LNCaP clone FGC (cell line): ENCODE measurements at regions not wholly inside any gene's neighbourhood (a gene's known extent, or its start where the extent isn't known, plus 50 kb on each side); places are given as distances from the start of the nearest gene placed in this dataset.

Experiments
- DNase-seq: peaks from one replicate; pipeline ENCODE4 v3.0.0-alpha.2; 2011; ENCODE audit warnings: low read depth
- H3K4me3 ChIP-seq: 2 replicates; pipeline ENCODE4 v1.5.1; 2011; ENCODE audit warnings: mild to moderate bottlenecking, low read depth, low read length, control low read depth
- TF ChIP-seq, protein P1 (sequence below): IDR thresholded peaks from 2 replicates; pipeline ENCODE4 v1.5.1; 2012; ENCODE audit warnings: mild to moderate bottlenecking; ENCODE audit not compliant: control insufficient read depth, insufficient read depth; ENCODE audit errors: extremely low read depth

DNA sequence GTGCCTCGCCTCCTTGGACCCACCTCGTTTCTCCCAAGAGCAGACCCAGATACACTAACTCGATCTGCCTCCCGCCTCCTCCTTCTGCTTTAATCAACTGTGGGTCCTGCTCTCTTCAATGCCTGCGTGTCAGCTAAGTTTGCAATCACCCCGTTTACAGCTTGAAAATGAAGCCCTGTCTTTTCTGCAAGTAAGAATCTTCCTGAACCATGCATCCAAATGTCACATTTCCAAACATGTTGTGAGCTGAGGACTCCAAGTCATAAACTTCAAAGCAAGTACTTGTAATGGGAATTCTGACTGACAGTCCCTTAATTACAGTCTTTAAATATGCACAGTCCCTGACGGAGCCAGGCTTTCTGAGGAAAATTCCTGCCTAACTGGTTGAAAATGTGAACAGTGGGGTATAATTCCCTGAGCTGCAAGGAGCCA lies 154.9 kb upstream of the UQCRFS1 start:
- no peak overlapping the region for H3K4me3 ChIP-seq
- no peak for DNase-seq
- TF ChIP-seq, protein P1, sequence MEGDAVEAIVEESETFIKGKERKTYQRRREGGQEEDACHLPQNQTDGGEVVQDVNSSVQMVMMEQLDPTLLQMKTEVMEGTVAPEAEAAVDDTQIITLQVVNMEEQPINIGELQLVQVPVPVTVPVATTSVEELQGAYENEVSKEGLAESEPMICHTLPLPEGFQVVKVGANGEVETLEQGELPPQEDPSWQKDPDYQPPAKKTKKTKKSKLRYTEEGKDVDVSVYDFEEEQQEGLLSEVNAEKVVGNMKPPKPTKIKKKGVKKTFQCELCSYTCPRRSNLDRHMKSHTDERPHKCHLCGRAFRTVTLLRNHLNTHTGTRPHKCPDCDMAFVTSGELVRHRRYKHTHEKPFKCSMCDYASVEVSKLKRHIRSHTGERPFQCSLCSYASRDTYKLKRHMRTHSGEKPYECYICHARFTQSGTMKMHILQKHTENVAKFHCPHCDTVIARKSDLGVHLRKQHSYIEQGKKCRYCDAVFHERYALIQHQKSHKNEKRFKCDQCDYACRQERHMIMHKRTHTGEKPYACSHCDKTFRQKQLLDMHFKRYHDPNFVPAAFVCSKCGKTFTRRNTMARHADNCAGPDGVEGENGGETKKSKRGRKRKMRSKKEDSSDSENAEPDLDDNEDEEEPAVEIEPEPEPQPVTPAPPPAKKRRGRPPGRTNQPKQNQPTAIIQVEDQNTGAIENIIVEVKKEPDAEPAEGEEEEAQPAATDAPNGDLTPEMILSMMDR: no peak

DNA sequence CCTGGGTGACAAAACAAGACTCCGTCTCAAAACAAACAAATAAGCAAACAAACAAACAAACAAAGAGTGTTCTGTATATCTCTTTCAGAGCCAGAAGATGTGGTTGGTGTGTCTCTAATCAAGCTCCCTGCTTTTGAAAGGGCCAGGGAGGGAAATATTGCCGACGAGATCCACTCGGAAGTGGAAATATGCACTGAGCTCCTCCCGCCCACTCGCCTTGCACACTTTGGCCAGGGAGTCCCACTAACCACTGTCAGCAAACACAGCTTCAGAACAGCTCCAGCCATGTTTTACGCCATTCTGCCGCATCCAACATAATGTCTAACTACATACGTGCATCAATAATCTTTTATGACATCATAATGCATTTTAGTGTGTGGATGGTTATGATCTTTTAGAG lies 155.5 kb upstream of the VSTM2B start:
- no peak overlapping the region for H3K4me3 ChIP-seq
- no peak for DNase-seq
- TF ChIP-seq, protein P1: no peak

DNA sequence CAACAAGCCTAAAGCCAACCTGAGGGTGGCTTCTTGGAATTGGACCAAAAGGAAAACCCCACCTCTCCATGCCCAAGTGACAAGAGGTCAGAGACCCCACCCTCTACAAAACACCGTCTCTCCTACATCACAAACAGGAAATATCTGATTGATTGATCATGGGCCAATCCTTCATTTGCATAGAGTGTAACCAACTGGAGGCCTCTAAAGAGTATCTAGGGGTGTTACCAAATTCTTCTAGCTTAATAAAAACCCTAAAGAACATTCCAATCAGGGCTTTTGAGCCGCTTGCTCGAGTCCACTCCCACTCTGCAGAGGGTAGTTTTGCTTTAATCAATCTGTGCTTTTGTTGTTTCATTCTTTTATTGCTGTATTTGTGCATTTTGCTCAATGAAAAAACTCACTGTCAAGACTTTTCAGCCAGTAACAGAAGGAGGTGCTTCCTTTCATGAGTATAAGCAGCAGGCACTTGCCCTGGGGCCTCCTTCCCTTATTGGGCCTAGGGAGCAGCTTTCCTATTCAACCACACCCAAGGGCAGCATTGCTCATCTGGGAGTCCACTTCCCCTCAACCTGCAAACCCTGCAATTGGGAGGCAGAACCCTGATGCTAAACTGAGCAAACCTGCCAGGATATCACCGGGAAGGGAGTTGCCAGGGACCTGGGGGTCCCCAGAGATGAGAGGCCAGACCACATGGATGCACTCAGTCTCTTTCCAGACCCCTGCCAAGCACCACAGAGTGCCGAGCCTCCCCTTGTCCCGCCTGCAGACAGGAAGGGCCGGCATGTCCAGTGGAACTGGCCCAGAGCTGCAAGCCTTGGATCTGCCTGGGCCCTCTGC lies 154.3 kb upstream of the VSTM2B start:
- DNase-seq: no peak
- TF ChIP-seq, protein P1: no peak
- no peak overlapping the region for H3K4me3 ChIP-seq

DNA sequence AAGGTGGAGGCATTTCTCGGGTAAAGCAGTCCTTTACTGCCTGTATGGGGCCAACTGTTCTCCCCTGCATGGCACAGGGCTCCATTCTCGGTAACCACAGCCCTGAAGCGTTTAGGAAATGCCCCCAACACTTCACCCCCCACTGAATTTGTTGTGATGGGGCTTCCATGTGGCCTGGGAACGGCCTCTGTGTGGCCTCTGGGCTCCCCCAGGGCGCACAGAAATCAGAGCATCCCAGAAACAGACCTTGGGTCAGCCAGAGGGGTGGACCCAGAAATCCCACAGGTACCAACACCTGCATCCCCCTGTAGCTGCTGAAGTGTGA lies 153.7 kb upstream of the VSTM2B start:
- TF ChIP-seq, protein P1: no peak
- no peak for DNase-seq
- no peak overlapping the region for H3K4me3 ChIP-seq

DNA sequence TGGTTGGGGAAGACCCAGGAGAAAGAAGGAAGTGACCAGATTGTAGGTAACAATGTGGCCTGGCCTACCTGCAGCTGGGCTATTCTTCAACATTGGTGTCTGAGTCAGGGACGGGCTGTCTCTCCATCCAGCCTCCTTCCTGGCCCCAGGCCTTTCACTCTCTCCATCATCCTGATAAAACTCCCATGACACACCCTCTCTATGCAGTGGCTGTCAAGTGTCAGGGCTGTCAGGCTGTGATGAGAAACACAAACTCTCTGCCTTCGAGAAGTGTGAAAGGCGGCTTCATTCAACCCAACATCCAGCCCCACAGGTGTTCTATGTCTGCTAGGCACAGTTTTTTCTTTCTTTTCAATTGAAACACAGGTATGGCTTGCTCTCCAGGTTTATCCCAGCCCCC lies 153.3 kb upstream of the VSTM2B start:
- no peak overlapping the region for H3K4me3 ChIP-seq
- TF ChIP-seq, protein P1: no peak
- no peak for DNase-seq

DNA sequence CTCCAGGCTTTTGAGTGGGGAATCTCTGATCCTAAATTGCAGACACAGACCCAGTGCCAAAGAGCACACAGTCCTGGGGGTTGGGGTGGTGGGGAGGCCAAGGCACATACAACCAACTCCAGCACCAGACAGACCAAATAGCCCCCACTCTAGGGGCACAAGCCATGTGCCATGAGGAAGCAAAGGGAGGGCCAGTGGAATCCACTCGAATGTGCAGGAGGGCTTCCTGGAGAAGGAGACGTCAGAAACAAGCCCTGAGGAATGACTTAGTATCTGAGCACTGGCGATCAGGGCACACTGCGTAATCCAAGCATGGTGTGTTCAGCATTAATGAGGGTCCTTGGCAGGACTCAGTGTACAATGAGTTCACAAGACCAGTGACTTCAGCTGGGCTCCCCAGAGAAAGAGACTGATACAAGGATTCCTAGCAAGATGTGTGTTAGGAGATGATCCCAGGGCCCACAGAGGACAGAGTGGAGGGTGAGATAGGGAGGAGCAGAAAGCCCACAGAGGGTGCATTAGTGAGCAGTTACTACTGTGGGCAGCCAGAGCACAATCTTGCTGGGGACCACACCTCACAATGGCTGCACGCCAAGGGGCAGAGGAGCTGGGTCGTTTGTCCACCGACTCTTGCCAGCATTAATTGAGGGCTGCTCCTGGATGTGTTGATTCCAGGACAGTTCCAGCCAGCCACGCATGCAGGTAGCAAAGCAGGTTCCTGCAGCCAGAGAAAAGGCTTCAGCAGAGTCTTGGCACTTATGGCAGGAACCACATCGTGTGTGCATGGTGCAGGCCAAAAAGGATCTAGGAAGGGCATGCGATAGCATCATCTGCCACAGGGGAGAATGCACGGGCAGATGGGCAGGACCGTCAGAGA lies 152.6 kb upstream of the VSTM2B start:
- TF ChIP-seq, protein P1: no peak
- H3K4me3 ChIP-seq: no peak overlapping the region
- no peak for DNase-seq
